SKM-1 (cell line): ENCODE measurements at regions not wholly inside any gene's neighbourhood (a gene's known extent, or its start where the extent isn't known, plus 50 kb on each side); places are given as distances from the start of the nearest gene placed in this dataset.

Source experiments
- DNase-seq: peaks from one replicate; lab custom pipeline; 2025; ENCODE audit not compliant: unreplicated experiment; lab: John Stamatoyannopoulos, UW

DNA sequence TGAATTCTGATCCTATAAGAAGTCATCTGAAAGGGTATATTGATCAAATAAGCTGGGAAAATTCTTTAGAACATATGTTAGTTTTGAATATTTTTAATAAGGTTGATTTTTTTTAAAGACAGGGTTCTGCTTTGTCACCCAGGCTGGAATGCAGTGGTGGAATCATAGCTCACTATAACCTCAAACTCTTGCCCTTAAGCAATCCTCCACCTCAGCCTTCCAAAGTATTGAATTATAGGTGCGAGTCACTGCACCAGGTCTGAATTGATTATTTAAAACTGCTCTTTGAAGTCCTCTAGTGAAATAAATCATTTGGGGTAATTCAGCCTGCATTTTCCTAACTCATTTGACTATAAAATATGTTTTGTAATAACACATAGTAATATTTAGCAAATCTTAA is 812.3 kb downstream of the PDHA2 start:
- no peak for DNase-seq

DNA sequence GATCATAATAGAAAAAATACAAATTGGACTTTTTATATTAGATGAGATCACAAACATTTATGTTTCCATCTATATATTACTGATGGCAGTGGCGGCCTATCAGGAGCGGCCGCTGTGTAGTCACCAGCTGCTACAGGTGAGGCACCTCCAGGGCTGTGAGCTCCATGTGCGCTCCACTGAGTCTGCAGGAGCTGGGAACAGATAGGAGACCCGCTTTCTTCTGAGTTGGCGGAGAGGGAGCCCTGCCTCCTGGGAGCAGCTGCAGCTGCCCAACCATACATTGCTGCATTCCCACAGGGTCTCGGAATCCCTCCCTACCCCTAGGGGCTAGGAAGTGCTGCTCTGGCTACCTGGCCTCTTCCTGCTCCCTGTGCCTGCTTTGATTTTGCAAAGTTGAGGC is 812.9 kb downstream of the PDHA2 start:
- no peak for DNase-seq

DNA sequence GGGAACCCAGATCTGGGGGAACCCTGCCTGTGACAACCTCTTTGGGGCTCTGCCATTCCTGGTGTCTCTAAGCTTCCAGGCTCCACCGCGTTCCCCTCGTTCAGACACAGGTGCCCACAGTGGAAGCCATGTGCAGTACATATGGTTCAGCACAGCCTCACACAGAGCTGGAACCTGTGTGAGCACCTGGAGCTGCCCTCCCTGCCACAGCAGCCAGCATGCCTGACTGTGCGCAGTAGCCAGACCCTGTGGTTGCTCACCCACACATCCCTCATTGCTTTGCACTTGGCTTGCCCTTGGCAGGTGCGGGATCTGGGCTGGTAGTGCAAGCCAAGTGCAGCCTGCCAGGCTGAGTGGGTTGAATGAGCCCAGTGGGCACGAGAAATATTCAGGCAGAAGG is 814.2 kb downstream of the PDHA2 start:
- DNase-seq = no peak

DNA sequence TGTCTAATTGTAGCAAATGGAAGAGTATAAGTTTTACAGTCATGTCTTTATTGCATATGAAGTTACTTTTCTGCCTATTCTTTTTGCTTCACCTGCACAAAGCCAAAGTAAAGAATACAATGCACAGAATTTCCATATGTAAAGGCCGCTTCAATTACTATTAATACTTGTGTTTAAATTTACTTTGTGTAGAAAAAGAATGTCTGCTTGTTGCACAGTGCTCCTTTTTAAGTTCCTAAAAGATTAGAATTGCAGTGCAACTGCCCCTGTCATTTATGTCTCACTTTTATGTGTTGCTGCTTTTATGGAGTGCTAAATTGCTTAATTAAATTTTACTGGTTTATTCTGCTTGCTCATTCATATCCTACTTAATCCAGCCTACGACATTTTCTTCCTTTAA is 830.5 kb downstream of the PDHA2 start:
- DNase-seq = no peak

DNA sequence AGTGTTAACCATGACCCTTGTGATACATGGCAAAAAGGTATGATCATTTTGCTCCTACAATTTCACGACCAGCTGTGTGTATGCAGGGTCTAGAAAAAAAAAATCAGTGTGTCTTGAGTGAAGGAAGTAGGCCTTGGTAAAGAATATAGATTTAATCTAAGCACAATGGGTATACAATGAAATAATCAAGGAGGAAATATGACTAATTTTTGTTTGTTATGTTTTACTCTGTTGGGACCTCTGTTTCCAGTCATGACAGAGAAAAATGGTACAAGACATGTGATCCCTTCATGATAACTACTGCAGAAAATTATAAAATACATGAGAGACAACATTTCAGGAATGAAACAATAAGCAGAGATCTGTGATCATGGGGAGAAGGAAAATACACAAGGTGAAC is 835.5 kb downstream of the PDHA2 start:
- DNase-seq = no peak

DNA sequence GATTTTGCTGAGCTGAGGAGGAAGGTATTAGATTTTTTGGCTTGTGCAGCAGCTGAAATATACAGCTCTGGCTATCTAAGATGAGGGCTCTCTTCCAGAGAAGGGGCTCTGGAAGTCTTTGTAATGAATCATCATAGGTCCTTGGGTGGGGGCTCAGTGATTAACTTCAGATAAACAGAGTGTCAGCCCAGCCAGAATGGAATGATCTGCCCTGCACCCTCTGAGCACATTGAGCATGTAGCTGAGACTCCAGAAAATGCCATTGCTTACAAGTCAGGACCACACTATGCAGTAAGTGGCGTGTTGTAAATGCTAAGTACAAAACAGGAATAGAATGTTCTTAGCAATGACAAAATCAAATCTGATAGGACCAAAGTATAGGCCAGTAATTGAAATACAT is 836.0 kb downstream of the PDHA2 start:
- no peak for DNase-seq

DNA sequence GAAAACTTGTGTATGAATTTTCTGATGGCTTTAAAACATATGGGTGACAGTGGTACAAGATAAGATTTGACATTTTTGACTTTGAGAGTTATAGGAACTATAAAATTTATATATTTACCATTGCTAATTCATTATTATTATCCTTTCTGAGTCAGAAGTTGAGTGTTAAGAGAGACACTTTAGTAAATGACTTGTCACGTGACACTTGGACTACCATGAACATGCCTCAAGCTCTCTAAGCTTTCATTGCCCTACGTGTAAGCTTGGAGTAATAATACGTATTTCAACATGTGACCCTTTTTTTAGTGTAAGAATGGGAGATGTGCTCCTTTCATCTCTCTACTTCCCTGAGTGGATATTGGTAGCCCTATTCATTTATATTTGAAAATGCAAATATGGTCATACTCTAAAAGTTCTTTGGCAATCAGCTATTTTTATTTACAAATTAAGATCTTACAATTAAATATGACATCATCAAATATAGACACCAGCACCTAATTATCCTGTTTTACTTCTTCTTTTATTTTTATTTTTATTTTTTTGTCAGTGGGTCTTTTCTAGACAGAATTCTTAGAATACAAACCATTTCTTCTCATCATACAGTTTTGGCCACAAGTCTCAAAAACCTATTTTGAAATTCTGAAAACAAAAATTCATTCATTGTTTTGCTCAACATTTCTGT is 837.0 kb downstream of the PDHA2 start:
- DNase-seq = no peak

DNA sequence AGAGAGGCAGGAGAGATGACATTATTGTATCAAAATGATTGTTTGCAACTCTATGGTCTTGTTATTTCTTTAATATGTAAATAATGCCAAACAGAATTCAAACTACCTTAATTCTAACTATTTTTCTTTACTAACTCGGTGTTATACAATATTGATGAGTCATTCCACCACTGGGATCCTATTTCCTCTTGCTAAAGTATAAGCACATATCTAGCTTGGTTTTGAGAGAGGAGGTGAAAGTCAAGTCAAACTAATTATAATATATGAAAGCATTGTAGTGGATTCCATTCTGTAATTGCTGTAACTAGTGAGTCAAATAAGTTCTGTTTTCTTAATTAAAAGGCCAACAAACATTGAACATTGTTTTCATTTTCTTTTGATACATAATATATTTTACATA is 837.6 kb downstream of the PDHA2 start:
- DNase-seq = peak; percentile 5

DNA sequence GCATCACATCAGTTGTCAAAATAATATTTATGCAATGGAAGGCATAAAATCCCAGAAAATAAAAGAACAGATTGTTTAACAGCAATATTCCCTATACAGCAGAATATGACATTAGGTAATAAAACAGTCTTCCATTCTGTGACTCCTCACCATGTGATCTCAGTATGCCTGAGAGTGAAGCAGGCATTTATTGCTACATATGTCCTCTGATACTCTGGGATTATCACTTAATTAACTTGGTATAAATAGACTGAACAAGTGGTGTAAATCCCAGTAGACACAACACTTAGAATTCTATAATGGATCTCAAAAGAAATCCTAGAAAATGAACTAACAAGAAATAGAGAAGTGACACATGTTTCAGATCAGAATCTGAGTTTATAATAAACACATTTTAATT is 841.3 kb downstream of the PDHA2 start:
- DNase-seq = no peak

DNA sequence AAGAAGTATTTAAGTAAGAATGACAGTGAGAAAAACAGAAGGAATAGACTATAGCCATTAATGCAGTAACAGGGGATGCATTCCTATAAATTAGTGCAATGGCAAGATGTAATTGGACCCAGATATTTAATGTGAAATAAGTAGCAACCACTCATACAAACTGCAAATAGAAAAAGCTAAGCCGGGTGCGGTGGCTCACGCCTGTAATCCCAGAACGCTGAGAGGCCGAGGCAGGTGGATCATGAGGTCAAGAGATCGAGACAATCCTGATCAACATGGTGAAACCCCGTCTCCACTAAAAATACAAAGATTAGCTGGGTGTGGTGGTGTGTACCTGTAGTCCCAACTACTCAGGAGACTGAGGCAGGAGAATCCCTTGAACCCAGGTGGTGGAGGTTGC is 845.8 kb downstream of the PDHA2 start:
- DNase-seq = no peak

DNA sequence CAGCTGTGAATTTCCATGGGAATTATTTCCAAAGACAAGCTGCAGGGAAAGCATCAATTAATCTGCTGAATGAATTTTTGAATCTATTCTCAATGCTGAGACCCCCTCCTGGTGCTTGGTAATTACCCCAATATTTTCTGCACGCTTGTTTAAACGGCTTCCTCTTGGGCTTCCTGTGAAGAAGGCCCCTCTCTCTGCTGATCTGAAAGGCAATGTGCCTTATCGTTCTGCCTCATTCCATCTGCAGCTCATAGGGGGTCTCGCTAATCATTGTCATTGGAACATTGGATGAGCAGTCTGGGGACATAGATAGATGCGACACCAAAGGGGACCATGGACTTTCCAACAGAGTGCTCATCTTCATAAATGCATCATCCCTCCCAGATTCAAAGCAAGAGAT is 851.6 kb downstream of the PDHA2 start:
- no peak for DNase-seq

DNA sequence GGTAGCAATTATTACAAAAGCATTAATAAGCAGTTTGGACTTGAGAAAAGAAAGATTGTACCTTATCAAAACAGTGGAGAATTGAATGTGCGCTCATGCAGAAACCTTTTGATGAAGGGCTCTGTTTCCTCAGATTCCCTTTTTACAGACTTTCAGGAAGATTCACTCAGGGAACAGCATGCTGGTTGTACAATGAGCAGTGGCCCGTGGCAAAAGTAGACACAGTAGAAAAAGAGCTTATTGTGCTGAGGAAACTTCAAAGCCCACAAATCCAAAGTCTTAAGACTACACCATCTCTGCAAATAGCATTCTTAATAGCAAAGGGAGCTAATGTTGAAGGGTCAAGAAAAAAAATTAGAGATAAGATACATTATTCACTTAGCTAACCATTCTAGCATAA is 858.9 kb downstream of the PDHA2 start:
- no peak for DNase-seq

DNA sequence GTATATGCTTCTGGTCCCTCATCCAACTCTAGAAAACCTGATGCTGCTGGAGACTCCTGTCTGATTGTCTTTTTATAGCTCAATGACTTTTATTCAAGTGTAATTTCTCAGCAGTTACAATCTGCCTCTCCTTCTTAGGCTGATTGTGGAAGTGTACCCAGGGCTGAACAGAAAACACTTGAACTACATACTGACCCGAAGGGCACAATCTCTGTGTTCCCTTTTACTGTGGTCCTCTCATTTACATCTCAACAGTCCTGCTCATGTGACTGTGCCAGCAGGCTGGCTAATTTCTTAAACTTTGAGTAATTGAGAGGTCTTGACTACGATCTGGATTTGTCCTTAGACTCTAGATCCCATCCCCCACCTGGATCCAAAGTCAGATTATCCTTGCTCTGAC is 863.4 kb downstream of the PDHA2 start:
- DNase-seq = no peak

DNA sequence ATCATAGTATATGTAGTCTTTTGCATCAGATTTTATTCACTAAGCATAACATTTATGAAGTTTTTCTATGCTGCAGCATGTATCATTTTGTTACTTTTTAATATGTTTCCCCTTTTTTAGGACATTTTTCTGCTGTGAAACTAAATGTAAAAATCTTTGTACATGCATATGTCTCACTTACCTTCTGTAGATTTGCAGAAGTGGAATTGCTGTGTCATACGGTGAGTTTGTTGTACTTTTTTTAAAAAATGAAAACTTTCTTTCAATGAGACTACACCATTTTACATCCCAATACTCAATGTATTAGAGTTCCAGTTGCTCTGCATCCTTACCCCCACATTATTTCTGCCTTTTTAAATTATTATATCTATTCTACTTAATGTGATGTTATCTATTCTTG is 868.9 kb downstream of the PDHA2 start:
- no peak for DNase-seq

DNA sequence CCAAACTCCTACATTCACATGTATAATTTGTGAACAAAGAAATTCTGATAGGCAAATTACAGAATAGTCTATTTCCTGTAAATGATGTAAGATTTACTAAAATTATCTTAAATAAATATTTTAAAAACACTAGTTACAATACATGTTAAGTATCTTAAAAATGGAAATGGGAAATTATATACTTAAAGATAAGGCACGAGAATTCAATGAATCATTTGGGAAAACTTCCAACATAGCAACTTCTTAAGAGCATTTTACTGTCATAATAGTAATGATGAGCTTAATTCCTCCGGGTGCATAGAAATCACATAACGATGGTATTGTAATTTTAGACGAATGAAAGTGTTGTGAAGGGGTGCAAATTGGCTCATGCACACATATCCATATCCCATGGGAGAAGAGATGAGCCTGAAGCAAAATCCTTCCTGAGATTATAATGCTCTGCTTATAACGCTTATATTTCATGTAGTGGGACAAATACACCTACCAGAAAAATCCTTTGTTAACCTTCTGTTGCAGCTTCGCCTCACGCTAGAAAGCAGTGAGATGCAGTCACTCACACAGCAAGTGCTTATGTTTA is 873.5 kb downstream of the PDHA2 start:
- DNase-seq = no peak

DNA sequence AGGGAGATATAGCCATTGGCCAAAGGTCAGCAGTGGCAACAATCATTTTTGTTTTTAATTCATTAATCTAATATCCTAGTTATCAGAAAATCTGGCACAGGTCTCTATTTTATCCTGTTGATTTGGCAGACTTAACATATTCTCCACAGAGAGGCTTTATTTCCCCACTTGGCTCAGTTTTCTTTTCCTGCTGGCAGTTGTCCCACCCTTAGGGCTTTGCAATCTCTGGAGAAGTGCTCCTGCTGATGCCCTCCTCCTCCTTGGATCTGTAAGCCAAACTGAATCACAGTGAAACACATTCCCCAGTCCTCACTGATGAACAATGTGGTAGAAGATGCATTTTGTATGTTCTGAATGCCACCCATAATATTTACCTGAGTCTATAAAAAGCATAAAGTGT is 889.7 kb downstream of the PDHA2 start:
- no peak for DNase-seq

DNA sequence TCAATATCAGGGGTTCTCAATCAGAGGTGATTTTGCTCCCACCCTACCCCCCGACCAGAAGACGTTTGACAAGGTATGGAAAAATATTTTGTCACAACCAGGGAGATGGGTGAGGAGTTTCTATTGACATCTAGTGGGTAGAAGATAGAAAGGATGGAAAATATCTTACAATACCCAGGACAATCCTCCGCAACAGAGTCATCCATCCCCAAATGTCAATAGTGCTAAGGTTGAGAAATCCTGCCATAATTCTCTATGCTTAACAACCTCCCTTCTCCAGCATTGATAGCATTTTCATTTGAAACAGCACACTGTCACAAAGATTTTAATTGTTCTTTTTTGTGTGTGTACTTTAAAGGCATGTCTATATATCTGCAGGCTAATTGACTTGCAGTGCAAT is 890.5 kb downstream of the PDHA2 start:
- no peak for DNase-seq

DNA sequence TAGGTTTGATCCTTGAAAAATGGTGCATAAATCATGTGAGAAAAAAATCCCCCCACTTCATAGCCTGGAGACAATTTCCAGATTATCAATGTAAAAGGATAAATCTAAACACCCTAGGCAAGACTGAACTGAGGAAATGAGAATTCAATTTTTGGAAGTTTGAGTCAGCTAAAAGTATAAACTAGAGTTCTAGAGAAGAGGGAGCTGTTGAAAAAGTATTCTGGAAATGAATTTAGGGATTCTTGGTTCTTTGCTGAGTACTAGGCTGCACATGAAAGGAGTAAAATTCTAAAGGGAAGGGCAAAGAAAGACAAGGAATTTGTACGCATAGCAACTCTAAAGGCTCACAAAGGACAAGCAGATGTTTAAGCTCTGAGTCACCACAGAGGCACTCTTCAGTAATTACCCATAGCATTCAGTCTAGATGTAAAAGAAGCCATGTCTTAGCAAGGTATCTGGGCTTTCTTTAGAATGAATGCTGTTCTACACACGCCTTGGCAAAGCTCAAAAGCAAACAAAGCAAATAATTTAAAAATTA is 896.5 kb downstream of the PDHA2 start:
- DNase-seq = no peak

DNA sequence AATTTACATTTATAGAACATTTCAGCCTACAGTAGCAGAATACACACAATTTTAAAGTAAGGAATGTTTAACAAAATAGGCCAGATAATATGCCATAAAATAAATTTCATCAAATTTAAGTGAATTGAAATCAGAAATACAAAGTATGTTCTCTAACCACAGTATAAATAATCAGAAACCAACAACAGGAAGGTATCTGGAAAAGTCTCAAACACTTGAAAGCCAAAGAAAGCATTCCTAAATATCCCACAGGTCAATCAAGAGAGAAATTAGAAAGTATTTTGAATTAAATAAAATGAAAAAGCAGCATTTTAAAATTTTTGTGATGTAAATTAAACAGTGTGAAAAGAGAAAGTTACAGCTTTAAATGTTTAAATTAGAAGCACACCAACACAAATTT is 899.2 kb downstream of the PDHA2 start:
- no peak for DNase-seq

DNA sequence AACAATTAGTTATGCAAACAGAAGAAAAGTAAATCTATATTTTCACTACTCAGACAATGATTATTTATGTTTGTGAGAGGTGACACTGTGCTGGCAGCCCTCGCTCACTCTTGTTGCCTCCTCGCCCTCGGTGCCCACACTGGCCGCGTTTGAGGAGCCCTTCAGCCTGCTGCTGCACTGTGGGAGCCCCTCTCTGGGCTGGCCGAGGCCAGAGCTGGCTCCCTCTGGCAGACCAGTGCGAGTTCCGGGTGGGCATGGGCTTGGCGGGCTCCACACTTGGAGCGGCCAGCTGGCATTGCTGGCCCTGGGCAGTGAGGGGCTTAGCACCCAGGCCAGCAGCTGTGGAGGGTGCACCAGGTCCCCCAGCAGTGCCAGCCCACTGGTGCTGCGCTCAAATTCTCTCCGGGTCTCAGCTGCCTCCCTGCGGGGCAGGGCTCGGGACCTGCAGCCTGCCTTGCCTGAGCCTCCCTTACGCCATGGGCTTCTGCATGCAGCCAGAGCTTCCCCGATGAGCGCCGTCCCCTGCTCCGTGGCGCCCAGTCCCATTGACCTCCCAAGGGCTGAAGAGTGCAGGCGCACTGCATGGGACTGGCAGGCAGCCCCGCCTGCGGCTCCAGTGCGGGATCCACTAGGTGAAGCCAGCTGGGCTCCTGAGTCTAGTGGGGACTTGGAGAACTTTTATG is 902.6 kb downstream of the PDHA2 start:
- DNase-seq = no peak

DNA sequence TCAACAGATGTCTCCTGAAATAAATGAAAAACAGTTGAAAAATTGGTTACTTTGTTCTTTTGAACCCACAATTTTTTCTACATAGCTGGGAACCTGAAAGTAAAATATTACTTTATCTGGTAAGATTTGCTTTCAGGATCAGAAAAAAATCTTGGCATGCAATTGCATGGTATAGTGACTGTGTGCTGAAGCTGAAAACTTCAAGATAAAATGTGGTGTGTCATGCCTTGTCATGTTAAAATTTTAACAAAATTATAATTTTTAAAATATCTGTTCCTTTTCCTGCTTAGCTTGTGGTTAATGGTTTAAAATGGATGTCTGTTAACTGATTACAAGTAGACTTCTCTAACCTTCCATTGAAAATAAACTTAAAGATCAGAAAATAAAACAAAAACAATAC is 904.8 kb downstream of the PDHA2 start:
- DNase-seq = no peak

DNA sequence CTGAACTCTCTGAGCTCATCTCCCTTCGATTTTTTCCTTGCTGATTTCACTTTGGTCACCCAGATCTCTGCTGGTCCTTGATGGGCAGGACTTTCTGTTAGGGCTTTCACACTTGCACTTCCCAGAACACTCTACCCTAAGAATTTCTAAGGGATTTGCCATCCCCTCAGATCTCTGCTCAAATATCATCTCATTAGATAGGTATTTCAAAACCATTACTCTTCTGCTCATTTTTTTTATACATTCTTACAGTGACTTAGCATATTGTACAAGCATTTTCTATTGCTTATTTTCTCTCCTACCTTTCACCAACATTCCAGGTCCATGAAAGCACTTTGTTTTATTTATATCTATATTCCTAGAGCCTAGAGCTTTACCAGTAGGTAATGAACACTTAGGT is 913.3 kb downstream of the PDHA2 start:
- DNase-seq = no peak
